ENCODE measurements at regions not wholly inside any gene's neighbourhood (a gene's known extent, or its start where the extent isn't known, plus 50 kb on each side); places are given as distances from the start of the nearest gene placed in this dataset.

- H3K36me3 ChIP-seq (ENCODE audit: low read depth), result no peaks in the 10 kb centered on the region
- no peak overlapping the region for H3K4me2 ChIP-seq
- no peak overlapping the region for H3K4me3 ChIP-seq
- no peak for DNase-seq
- intact Hi-C loops (cut with micrococcal nuclease; ENCODE audit: unreplicated experiment), result no loop called here
- H2AFZ ChIP-seq, result no peak overlapping the region; the same call in 1 of the 2 replicates
- BruUV-seq (replicated peaks), result no TSS peak
- no peaks in the 10 kb centered on the region for H3K27me3 ChIP-seq (ENCODE audit: insufficient read depth, low read depth)
- no peak for TF ChIP-seq EZH2 (IDR thresholded peaks at IDR 0.05; ENCODE audit: low read depth)
- no peak for TF ChIP-seq CTCF (conservative IDR thresholded peaks at IDR 0.05)
- no peaks in the 10 kb centered on the region for H3K79me2 ChIP-seq (ENCODE audit: low read depth)
- no peaks in the 10 kb centered on the region for H3F3A ChIP-seq (ENCODE audit: insufficient read depth, low read depth)
- CTCF ChIA-PET, result no interaction called here
- no peaks in the 10 kb centered on the region for H3K4me1 ChIP-seq (replicated peaks; ENCODE audit: insufficient read depth)
- no peaks in the 10 kb centered on the region for H4K20me1 ChIP-seq (ENCODE audit: insufficient read depth)
- POLR2A ChIA-PET (ENCODE audit: unreplicated experiment), result no interaction called here
- H3K27ac ChIP-seq, result no peak overlapping the region
- no peaks in the 10 kb centered on the region for H3K9me3 ChIP-seq (ENCODE audit: insufficient read depth, low read depth)
- H3K9me2 ChIP-seq (ENCODE audit: insufficient read depth), result no peaks in the 10 kb centered on the region
These were observed 126.9 kb upstream of the BMP5 start for GRCh38 chr6:56002336-56002735.

- H3K4me2 ChIP-seq, result no peak overlapping the region
- no peak overlapping the region for H3K4me3 ChIP-seq
- H3K36me3 ChIP-seq (ENCODE audit: low read depth), result no peaks in the 10 kb centered on the region
- no peak for DNase-seq
- H3K9me2 ChIP-seq (ENCODE audit: insufficient read depth), result no peaks in the 10 kb centered on the region
- TF ChIP-seq CTCF (conservative IDR thresholded peaks at IDR 0.05) (no peak), EZH2 (IDR thresholded peaks at IDR 0.05; ENCODE audit: low read depth) (no peak)
- H3K9me3 ChIP-seq (ENCODE audit: insufficient read depth, low read depth), result no peaks in the 10 kb centered on the region
- H3K79me2 ChIP-seq (ENCODE audit: low read depth), result no peaks in the 10 kb centered on the region
- POLR2A ChIA-PET (ENCODE audit: unreplicated experiment), result no interaction called here
- no peaks in the 10 kb centered on the region for H3K27me3 ChIP-seq (ENCODE audit: insufficient read depth, low read depth)
- BruUV-seq (replicated peaks), result no TSS peak
- CTCF ChIA-PET, result no interaction called here
- no peak overlapping the region for H3K27ac ChIP-seq
- no peaks in the 10 kb centered on the region for H3K4me1 ChIP-seq (replicated peaks; ENCODE audit: insufficient read depth)
- intact Hi-C loops (cut with micrococcal nuclease; ENCODE audit: unreplicated experiment), result loop anchor here (10.0 kb wide), 1 partner anchor 106 kb away; no protein-coding TSS in a partner anchor
- H3F3A ChIP-seq (ENCODE audit: insufficient read depth, low read depth), result no peaks in the 10 kb centered on the region
- H2AFZ ChIP-seq, result no peak overlapping the region
- no peaks in the 10 kb centered on the region for H4K20me1 ChIP-seq (ENCODE audit: insufficient read depth)
These were observed 123.2 kb upstream of the BMP5 start for GRCh38 chr6:55998576-55998975.

- Histone ChIP-seq H3F3A (ENCODE audit: insufficient read depth, low read depth) (no peaks in the 10 kb centered on the region), H3K79me2 (ENCODE audit: low read depth) (no peaks in the 10 kb centered on the region), H3K9me2 (ENCODE audit: insufficient read depth) (no peaks in the 10 kb centered on the region), H3K4me1 (replicated peaks; ENCODE audit: insufficient read depth) (no peaks in the 10 kb centered on the region), H3K4me3 (no peak overlapping the region), H3K36me3 (ENCODE audit: low read depth) (no peaks in the 10 kb centered on the region), H2AFZ (no peak overlapping the region), H3K27ac (no peak overlapping the region), H3K27me3 (ENCODE audit: insufficient read depth, low read depth) (no peaks in the 10 kb centered on the region), H3K9me3 (ENCODE audit: insufficient read depth, low read depth) (peaks cover 4% of the 10 kb centered on the region; the same call in 1 of the 2 replicates), H4K20me1 (ENCODE audit: insufficient read depth) (no peaks in the 10 kb centered on the region), H3K4me2 (no peak overlapping the region)
- intact Hi-C loops (cut with micrococcal nuclease; ENCODE audit: unreplicated experiment), result loop anchor here (10.0 kb wide), 1 partner anchor 107 kb away; no protein-coding TSS in a partner anchor
- TF ChIP-seq EZH2 (IDR thresholded peaks at IDR 0.05; ENCODE audit: low read depth) (no peak), CTCF (conservative IDR thresholded peaks at IDR 0.05) (no peak)
- no peak for DNase-seq
- BruUV-seq (replicated peaks), result no TSS peak
- ChIA-PET CTCF (no interaction called here), POLR2A (ENCODE audit: unreplicated experiment) (no interaction called here)
These were observed 122.0 kb upstream of the BMP5 start for GRCh38 chr6:55997223-55997874.
